Natural killer cell (primary cell): ENCODE measurements at regions not wholly inside any gene's neighbourhood (a gene's known extent, or its start where the extent isn't known, plus 50 kb on each side); places are given as distances from the start of the nearest gene placed in this dataset.

Source experiments
- ATAC-seq, 3 donors: fragments of 150-1000 bp in 2 of 3; fragments of 200-7000 bp in 1 of 3; cut with Tn5 transposase; 1 replicate in 1 of 3; 2 replicates in 2 of 3; pipeline ENCODE4 v1.10.0; 2021; ENCODE audit warnings: mild to moderate bottlenecking in 2 of 3, moderate library complexity in 2 of 3
- DNase-seq, 2 donors: peaks; one replicate each; pipeline versions ENCODE4 v3.0.0 to v3.0.0-alpha.2; 2013 to 2021; ENCODE audit warnings: mixed read lengths in 1 of 2
- H3K27ac ChIP-seq: one replicate; pipeline ENCODE4 v1.5.1; 2013; ENCODE audit warnings: mild to moderate bottlenecking, low read length
- H3K27me3 ChIP-seq: one replicate; pipeline ENCODE4 v1.6.1; 2013; ENCODE audit warnings: low read length; ENCODE audit not compliant: control insufficient read depth, insufficient read depth
- H3K36me3 ChIP-seq: one replicate; pipeline ENCODE4 v1.6.1; 2013; ENCODE audit warnings: low read length; ENCODE audit not compliant: control insufficient read depth, insufficient read depth
- H3K4me1 ChIP-seq: one replicate; pipeline ENCODE4 v1.6.1; 2013; ENCODE audit warnings: low read length; ENCODE audit not compliant: control insufficient read depth, insufficient read depth
- H3K4me3 ChIP-seq: one replicate; pipeline ENCODE4 v1.5.1; 2013; ENCODE audit warnings: low read length
- H3K9me3 ChIP-seq: one replicate; pipeline ENCODE4 v1.6.1; 2013; ENCODE audit warnings: low read length; ENCODE audit not compliant: control insufficient read depth, insufficient read depth
- H3K27ac Mint-ChIP-seq, 2 donors: one replicate each; pipeline ENCODE4 v1.8.0; 2022; ENCODE audit warnings: mild to moderate bottlenecking in 2 of 2, mixed read lengths in 2 of 2, moderate library complexity in 1 of 2
- H3K27me3 Mint-ChIP-seq, 2 donors: one replicate each; pipeline ENCODE4 v1.8.0; 2022; ENCODE audit warnings: low read depth in 2 of 2, mixed read lengths in 2 of 2
- H3K36me3 Mint-ChIP-seq: one replicate; pipeline ENCODE4 v1.8.0; 2022; ENCODE audit warnings: mixed read lengths
- H3K4me1 Mint-ChIP-seq, 2 donors: one replicate each; pipeline ENCODE4 v1.8.0; 2022; ENCODE audit warnings: mixed read lengths in 2 of 2
- H3K4me3 Mint-ChIP-seq: one replicate; pipeline ENCODE4 v1.8.0; 2022; ENCODE audit warnings: mild to moderate bottlenecking, moderate library complexity, mixed read lengths
- H3K9me3 Mint-ChIP-seq, 2 donors: one replicate each; pipeline ENCODE4 v1.8.0; 2022; ENCODE audit warnings: mixed read lengths in 2 of 2
- CTCF ChIP-seq: fragments of 200-600 bp; IDR thresholded peaks from one replicate; pipeline ENCODE4 v1.8.0; 2022; ENCODE audit warnings: antibody characterized with exemption
- WGBS: methylation state at CpG from one replicate; pipeline ENCODE4 v1.1.7; 2013; ENCODE audit warnings: missing lambda C conversion rate; ENCODE audit not compliant: insufficient coverage; 5-methylcytosine and 5-hydroxymethylcytosine counted together
- intact Hi-C: fragments of 100-400 bp; cut with micrococcal nuclease; formaldehyde crosslinking; loops from one replicate; pipeline ENCODE4 v1.14.2; 2022

DNA sequence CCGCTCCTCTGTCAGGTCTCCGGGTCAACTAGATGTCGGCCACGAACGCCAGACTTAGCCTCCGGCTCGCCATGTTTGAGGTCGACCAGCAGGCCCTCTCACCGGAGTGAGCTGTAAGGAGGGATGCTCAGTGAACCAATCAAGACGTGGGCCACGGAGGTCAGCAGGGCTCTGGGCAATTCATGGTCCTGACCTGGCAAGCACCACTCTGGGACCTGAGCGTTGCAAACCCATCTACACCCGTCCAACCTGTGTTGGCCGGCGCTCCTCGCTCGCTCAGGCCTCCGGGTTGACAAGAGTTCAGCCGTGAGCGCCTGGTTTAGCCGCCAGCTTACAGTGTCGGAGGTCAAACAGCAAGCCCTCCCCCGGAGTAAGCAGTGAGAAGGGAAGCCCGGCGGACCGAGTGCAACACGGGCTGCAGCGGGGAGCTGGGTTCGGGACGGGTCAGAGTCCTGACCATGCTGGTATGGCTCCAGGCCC is 1361.9 kb downstream of the UQCRFS1 start:
- no peaks in the 10 kb centered on the region for H3K4me1 ChIP-seq
- Mint-ChIP-seq H3K4me1 (no peaks in the 10 kb centered on the region), H3K27me3 (no peaks in the 10 kb centered on the region), H3K9me3 (peaks cover 12 to 18% of the 10 kb centered on the region in 2 donors), H3K36me3 (no peaks in the 10 kb centered on the region), H3K4me3 (no peak overlapping the region), H3K27ac (no peak overlapping the region)
- no peak for ATAC-seq
- DNase-seq, result no peak
- H3K36me3 ChIP-seq, result no peaks in the 10 kb centered on the region
- peaks cover 60% of the 10 kb centered on the region for H3K9me3 ChIP-seq
- WGBS, result 97% methylated on average over 30 of the region's 30 CpGs
- no peaks in the 10 kb centered on the region for H3K27me3 ChIP-seq
- no peak overlapping the region for H3K4me3 ChIP-seq
- intact Hi-C loops, result no loop called here
- no peak overlapping the region for H3K27ac ChIP-seq
- TF ChIP-seq CTCF, result no peak

GRCh38 chr19:27846944-27847343 is 1366.0 kb downstream of the UQCRFS1 start:
- H3K4me3 ChIP-seq, result no peak overlapping the region
- no peaks in the 10 kb centered on the region for H3K4me1 Mint-ChIP-seq
- peaks cover 27 to 29% of the 10 kb centered on the region in 2 donors for H3K9me3 Mint-ChIP-seq
- peaks cover 15% of the 10 kb centered on the region for H3K36me3 Mint-ChIP-seq
- no peaks in the 10 kb centered on the region for H3K27me3 ChIP-seq
- H3K27ac Mint-ChIP-seq, result no peak overlapping the region
- DNase-seq (no peak), ATAC-seq (no peak)
- peaks cover 74% of the 10 kb centered on the region for H3K9me3 ChIP-seq
- no peaks in the 10 kb centered on the region for H3K27me3 Mint-ChIP-seq
- no peaks in the 10 kb centered on the region for H3K4me1 ChIP-seq
- H3K36me3 ChIP-seq, result no peaks in the 10 kb centered on the region
- 92% methylated on average over 4 of the region's 5 CpGs for WGBS
- no peak overlapping the region for H3K4me3 Mint-ChIP-seq
- no peak overlapping the region for H3K27ac ChIP-seq
- TF ChIP-seq CTCF, result no peak
- intact Hi-C loops, result no loop called here

GRCh38 chr19:27844261-27844660 is 1368.7 kb downstream of the UQCRFS1 start:
- WGBS, result 92% methylated on average over 6 of the region's 6 CpGs
- H3K4me3 Mint-ChIP-seq, result no peak overlapping the region
- DNase-seq (no peak), ATAC-seq (no peak)
- peaks cover 30 to 35% of the 10 kb centered on the region in 2 donors for H3K9me3 Mint-ChIP-seq
- H3K4me1 Mint-ChIP-seq, result no peaks in the 10 kb centered on the region
- no peaks in the 10 kb centered on the region for H3K4me1 ChIP-seq
- peaks cover 54% of the 10 kb centered on the region for H3K9me3 ChIP-seq
- H3K27ac Mint-ChIP-seq, result no peak overlapping the region
- H3K27ac ChIP-seq, result no peak overlapping the region
- no peaks in the 10 kb centered on the region for H3K36me3 ChIP-seq
- no peaks in the 10 kb centered on the region for H3K27me3 Mint-ChIP-seq
- no peak overlapping the region for H3K4me3 ChIP-seq
- no peaks in the 10 kb centered on the region for H3K27me3 ChIP-seq
- TF ChIP-seq CTCF, result no peak
- intact Hi-C loops, result no loop called here
- peaks cover 21% of the 10 kb centered on the region for H3K36me3 Mint-ChIP-seq

GRCh38 chr19:27843861-27844260 is 1369.1 kb downstream of the UQCRFS1 start:
- Mint-ChIP-seq H3K36me3 (peaks cover 21% of the 10 kb centered on the region), H3K4me1 (no peaks in the 10 kb centered on the region), H3K9me3 (peaks cover 30 to 35% of the 10 kb centered on the region in 2 donors), H3K27ac (no peak overlapping the region), H3K4me3 (no peak overlapping the region), H3K27me3 (no peaks in the 10 kb centered on the region)
- H3K27me3 ChIP-seq, result no peaks in the 10 kb centered on the region
- no peak for TF ChIP-seq CTCF
- no peaks in the 10 kb centered on the region for H3K4me1 ChIP-seq
- no peaks in the 10 kb centered on the region for H3K36me3 ChIP-seq
- no peak for DNase-seq
- intact Hi-C loops, result no loop called here
- WGBS, result 94% methylated on average over 3 of the region's 3 CpGs
- H3K27ac ChIP-seq, result no peak overlapping the region
- ATAC-seq, result no peak
- H3K4me3 ChIP-seq, result no peak overlapping the region
- H3K9me3 ChIP-seq, result peaks cover 50% of the 10 kb centered on the region
